RCC 7860 (cell line): ENCODE measurements at regions not wholly inside any gene's neighbourhood (a gene's known extent, or its start where the extent isn't known, plus 50 kb on each side); places are given as distances from the start of the nearest gene placed in this dataset.

Source experiments
- DNase-seq: peaks from one replicate; pipeline ENCODE4 v3.0.0-alpha.2; 2015; ENCODE audit warnings: low spot score
- FAIRE-seq: peaks from 2 replicates; lab custom pipeline; 2012; peaks lifted over from hg19 to GRCh38; lab: Jason Lieb, UNC

- DNase-seq (no peak), FAIRE-seq (no peak)
Observed at GRCh38 chr20:22652681-22653588, 68.6 kb upstream of the FOXA2 start.

GRCh38 chr20:22653658-22654642 is 69.6 kb upstream of the FOXA2 start:
- DNase-seq = no peak
- no peak for FAIRE-seq

- no peak for FAIRE-seq
- no peak for DNase-seq
Observed at GRCh38 chr20:22663528-22664025, 79.2 kb upstream of the FOXA2 start.

- FAIRE-seq (no peak), DNase-seq (no peak)
Observed at GRCh38 chr20:22667198-22667597, 82.8 kb upstream of the FOXA2 start.

- FAIRE-seq = no peak
- no peak for DNase-seq
Observed at GRCh38 chr20:22672191-22672590, 87.8 kb upstream of the FOXA2 start.

- no peak for DNase-seq
- FAIRE-seq = no peak
Observed at GRCh38 chr20:22673467-22673866, 89.1 kb upstream of the FOXA2 start.

GRCh38 chr20:22675341-22675740 is 91.0 kb upstream of the FOXA2 start:
- DNase-seq (no peak), FAIRE-seq (no peak)

- FAIRE-seq = no peak
Observed at GRCh38 chr20:22678678-22679077, 94.3 kb upstream of the FOXA2 start.

GRCh38 chr20:22679197-22679596 is 94.8 kb upstream of the FOXA2 start:
- FAIRE-seq (no peak), DNase-seq (no peak)

More at GRCh38 chr20:22678678-22679077, 94.3 kb upstream of the FOXA2 start:
- DNase-seq = no peak

GRCh38 chr20:22680031-22680740 is 95.8 kb upstream of the FOXA2 start:
- DNase-seq (no peak), FAIRE-seq (no peak)

- DNase-seq (no peak), FAIRE-seq (no peak)
Observed at GRCh38 chr20:22681591-22682248, 97.3 kb upstream of the FOXA2 start.

GRCh38 chr20:22682381-22682780 is 98.0 kb upstream of the FOXA2 start:
- DNase-seq (no peak), FAIRE-seq (no peak)

GRCh38 chr20:22684072-22684762 is 99.8 kb upstream of the FOXA2 start:
- no peak for FAIRE-seq
- peak; percentile 50 for DNase-seq

- DNase-seq (no peak), FAIRE-seq (no peak)
Observed at GRCh38 chr20:22684763-22685443, 100.5 kb upstream of the FOXA2 start.

GRCh38 chr20:22686097-22686496 is 101.7 kb upstream of the FOXA2 start:
- DNase-seq (peak; percentile 49), FAIRE-seq (no peak)

- DNase-seq = no peak
- no peak for FAIRE-seq
Observed at GRCh38 chr20:22687676-22688349, 103.4 kb upstream of the FOXA2 start.

GRCh38 chr20:22688485-22688884 is 104.1 kb upstream of the FOXA2 start:
- FAIRE-seq (no peak), DNase-seq (no peak)

GRCh38 chr20:22689266-22689665 is 104.9 kb upstream of the FOXA2 start:
- FAIRE-seq (no peak), DNase-seq (no peak)
